SHP77 (cell line): ENCODE measurements at regions not wholly inside any gene's neighbourhood (a gene's known extent, or its start where the extent isn't known, plus 50 kb on each side); places are given as distances from the start of the nearest gene placed in this dataset.
"Not testable (repeated sequence)": the region's sequence is repeated elsewhere in the genome, so short reads cannot be mapped to it uniquely, and the experiment has no call there.

Source experiments
- DNase-seq, 2 experiments: peaks; one replicate each; lab custom pipeline; 2025; lab: John Stamatoyannopoulos, UW

DNA sequence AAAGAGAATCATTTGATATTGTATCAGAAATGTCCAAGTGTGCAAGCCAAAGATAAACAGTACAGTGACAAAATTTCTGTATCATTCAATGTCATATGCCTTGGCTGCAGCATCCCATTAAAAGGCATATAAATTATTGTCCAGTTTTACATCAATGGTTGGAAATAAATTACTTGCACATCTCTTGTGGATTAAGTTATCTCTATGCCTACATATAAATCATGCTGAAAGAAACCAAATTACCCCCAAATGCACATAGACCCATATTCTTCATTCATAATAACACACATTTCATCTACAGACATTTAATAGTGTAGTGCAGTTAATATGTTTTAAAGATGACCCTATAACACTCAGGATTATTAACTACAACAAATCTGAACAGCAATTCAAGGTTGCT, 1415.7 kb upstream of the PCDH9 start:
- DNase-seq: no peak

DNA sequence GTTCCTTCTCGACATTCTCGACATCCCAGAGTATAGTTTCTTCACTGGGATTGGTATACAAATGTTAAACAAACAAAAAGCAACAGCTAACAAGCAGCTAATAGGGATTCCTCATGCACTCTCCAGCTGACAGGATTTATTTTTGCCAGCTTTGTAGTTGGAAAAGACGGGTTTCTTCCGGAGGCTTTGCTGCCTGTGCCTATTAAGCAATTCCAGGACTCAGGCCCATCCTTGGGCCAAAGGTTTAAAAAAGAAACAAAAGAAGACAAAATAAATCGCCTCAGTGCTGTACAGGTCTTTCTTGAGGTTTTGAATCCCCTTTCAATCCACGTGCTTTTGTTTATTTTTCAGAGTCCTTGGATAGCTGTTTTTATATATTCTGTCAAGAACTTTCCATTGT, 1414.5 kb upstream of the PCDH9 start:
- DNase-seq: no peak

- no peak for DNase-seq
These were observed 1406.6 kb upstream of the PCDH9 start for GRCh38 chr13:68636784-68637183.

GRCh38 chr13:68628994-68629393, 1398.9 kb upstream of the PCDH9 start:
- no peak for DNase-seq

GRCh38 chr13:68627379-68627778, 1397.2 kb upstream of the PCDH9 start:
- DNase-seq: no peak

DNA sequence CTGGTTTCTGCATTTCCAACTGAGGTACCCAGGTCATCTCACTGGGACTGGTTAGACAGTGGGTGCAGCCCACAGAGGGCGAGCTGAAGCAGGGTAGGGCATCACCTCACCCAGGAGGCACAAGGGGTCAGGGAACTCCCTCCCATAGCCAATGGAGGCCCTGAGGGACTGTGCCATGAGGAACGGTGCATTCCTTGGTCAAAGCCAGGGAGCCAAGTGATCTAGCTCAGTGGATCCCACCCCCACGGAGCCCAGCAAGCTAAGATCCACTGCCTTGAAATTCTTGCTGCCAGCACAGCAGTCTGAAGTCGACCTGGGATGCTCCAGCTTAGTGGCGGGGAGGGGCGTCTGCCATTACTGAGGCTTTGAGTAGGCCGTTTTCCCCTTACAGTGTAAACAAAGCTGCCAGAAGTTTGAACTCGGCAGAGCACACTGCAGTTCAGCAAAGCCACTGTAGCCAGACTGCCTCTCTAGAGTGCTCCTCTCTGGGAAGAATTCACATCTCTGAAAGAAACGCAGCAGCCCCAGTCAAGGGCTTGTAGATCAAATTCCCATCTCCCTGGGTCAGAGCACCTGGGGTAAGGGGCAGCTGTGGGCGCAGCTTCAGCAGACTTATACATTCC, 1386.6 kb upstream of the PCDH9 start:
- no peak for DNase-seq

DNA sequence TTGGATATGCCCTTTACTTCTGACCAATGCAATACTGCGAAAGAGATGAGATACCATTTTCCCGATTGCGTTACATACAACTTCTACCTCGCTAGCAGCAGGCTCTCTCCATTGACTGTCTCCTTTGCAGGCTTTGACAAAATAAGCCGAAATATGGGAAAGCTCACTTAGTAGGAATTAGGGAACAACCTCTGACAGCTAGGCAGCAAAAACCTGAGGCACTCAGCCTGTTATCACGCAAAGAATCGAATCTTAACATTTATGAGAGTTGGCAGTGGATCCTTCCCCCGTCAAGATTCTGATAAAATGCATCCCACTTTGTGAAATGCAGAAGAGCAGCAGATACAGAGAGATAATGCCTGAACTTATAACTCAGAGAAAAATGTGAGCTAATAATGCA, 1379.5 kb upstream of the PCDH9 start:
- no peak for DNase-seq

DNA sequence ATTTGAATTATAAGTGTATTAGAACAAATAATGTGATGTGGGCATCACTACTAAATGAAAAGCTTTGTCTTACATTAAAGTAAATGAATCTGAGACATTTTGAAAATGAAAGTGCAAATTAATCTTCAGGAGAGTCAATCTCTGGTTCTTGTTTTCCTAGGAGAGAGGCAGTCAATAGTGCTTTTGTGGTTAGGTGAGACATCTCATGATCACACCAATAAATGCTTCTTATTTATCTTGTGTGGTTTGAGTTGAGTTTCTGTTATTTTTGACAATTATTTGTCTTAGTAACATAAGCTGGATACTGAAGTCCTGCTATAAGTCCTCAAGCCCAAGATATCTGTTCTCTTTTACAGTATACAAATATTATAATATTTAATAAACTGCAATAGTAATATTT, 1378.0 kb upstream of the PCDH9 start:
- DNase-seq: no peak

GRCh38 chr13:68597641-68598040, 1367.5 kb upstream of the PCDH9 start:
- DNase-seq: no peak

DNA sequence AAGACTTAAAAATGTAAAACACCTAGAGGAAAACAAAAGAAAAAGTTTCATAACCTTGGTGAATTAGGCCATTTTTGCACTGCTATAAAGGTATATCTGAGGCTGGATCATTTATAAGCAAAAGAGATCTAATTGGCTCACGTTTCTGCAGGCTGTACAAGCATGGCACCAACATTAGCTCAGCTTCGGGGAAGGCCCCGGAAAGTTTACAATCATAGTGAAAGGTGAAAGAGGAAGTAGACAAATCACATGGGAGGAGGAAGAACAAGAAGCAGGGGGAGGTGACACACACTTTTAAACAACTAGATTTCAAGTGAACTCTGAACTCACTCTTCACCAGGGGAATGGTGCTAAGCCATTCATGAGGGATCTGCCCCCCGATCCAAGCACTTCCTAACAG, 1358.5 kb upstream of the PCDH9 start:
- DNase-seq: no peak

GRCh38 chr13:68584776-68585175, 1354.6 kb upstream of the PCDH9 start:
- no peak for DNase-seq

DNA sequence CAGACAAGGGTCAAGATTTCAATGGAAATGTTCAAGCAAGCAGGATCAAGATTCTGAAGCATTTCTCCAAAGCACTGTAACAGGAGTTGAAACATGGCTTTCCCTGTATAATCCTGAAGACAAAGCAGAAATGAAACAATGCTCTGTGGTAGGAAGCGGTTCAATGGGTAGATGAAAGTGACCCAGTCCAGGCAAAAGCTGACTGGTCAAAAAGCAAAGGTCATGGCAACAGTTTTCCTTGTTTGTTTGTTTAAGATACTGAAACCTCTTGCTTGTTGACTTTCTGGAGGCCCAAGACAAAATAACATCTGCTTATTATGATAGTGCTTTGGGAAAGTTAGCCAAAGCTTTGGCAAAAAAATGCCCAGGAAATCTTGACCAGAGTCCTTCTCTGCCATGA, 1343.9 kb upstream of the PCDH9 start:
- no peak for DNase-seq

- no peak for DNase-seq
These were observed 1321.8 kb upstream of the PCDH9 start for GRCh38 chr13:68551701-68552522.

GRCh38 chr13:68550330-68550729, 1320.2 kb upstream of the PCDH9 start:
- no peak for DNase-seq

- no peak for DNase-seq
These were observed 1310.1 kb upstream of the PCDH9 start for GRCh38 chr13:68540244-68540643.

- DNase-seq: no peak
These were observed 1305.2 kb upstream of the PCDH9 start for GRCh38 chr13:68535329-68535728.

DNA sequence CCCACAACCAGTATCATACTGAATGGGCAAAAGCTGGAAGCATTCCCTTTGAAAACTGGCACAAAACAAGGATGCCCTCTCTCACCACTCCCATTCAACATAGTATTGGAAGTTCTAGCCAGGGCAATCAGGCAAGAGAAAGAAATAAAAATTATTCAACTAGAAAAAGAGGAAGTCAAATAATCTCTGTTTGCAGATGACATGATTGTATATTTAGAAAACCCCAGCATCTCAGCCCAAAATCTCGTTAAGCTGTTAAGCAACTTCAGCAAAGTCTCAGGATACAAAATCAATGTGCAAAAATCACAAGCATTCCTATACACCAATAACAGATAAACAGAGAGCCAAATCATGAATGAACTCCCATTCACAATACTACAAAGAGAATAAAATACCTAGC, 1297.0 kb upstream of the PCDH9 start:
- DNase-seq: not testable (repeated sequence)

DNA sequence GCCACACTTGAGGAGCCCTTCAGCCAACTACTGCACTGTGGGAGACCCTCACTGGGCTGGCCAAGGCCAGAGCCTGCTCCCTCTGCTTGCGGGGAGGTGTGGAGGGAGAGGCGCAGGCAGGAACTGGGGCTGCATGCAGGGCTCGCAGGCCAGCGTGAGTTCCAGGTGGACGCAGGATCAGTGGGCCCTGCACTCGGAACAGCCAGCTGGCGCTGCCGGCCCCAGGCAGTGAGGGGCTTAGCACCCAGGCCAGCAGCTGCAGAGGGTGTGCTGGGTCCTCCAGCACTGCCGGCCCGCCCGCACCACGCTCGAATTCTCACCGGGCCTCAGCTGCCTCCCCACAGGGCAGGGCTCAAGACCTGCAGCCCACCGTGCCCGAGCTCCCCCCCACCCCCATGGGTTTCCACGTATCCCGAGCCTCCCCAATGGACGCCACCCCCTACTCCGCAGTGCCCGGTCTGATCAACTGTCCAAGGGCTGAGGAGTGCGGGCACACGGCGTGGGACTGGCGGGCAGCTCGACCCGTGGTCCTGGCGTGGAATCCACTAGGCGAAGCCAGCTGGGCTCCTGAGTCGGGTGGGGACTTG, 1293.8 kb upstream of the PCDH9 start:
- no peak for DNase-seq

GRCh38 chr13:68522184-68522583, 1292.0 kb upstream of the PCDH9 start:
- no peak for DNase-seq

DNA sequence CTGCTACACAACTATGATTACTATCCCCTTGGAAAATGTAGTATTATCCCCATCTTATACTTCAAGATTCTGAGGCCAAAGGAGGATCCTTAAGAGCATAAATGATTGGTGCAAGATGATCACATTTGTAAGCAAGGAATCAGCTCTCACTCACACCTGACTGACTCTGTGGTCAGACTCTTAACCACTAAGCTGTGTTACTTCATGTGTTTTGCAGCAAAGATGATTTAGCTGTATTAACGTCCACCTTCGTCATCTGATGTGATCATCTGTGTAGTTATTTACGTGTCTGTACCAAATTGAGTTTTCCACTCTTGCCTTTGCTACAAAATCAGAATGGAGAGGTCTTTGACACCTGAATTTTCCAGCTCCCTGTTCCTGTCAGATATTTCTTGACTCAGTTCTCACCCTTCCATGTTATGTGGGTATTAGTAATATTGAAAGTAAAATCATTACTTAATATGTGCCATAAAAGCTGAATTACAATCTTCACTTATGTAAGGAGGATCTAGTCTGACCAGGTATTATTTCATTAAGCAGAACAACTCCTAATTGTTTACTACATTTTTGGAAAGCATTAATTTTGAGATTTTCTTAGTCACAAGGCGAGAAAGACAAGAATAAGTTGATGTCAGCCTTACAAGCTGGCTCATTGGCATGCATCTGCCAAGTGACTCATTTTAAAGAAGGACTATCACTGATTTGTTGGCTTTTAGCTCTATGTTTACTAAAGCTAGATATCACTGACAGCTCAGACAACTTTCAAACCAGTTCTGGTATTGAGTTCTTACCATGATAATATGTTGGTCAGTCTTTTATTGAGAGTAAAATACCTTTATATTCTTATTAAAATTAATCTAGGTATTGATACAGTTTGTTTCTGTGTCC, 1279.8 kb upstream of the PCDH9 start:
- no peak for DNase-seq

DNA sequence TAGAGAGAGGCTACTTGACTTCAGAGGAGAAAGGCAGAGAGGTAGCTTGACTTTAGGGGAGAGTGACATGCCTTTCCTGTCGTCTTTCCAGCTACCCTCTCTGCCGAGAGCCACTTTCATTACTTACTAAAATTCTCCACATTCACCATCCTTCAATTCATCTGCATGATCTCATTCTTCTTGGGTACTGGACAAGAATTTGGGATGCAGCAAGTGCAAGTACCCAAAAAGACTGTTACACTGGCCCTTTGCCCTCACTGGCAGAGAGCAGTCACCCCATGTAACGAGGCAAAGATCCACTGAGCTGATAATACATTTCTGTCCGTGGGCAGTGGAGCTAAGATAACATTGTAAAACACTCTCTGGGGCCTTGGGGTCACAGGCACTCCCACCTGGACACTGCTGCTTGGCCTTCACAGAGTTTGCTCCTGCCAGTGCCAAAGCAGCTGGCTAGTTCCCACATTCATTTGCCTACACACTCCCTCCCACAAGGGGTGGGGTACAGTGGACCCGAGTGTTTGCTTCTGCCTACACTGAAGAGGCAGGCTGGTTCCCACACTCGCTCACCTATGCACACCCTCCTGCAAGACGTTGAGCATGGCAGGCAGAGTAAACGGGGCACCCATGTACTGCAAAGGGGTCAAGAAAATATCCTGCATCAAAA, 1276.9 kb upstream of the PCDH9 start:
- DNase-seq: no peak

GRCh38 chr13:68490594-68490993, 1260.5 kb upstream of the PCDH9 start:
- DNase-seq: no peak
